Epithelial cell of prostate (primary cell): ENCODE measurements at regions not wholly inside any gene's neighbourhood (a gene's known extent, or its start where the extent isn't known, plus 50 kb on each side); places are given as distances from the start of the nearest gene placed in this dataset.
A peak's percentile ranks its signal among the peaks of the same experiment; 100 is the strongest.

ENCODE experiments used
- DNase-seq: peaks from one replicate; pipeline ENCODE4 v3.0.0-alpha.2; 2011; ENCODE audit warnings: low read depth, low spot score
- H3K27ac ChIP-seq: fragments of 450-650 bp; 2 replicates; pipeline ENCODE4 v1.5.1; 2017; ENCODE audit warnings: mild to moderate bottlenecking

- H3K27ac ChIP-seq, result no peak overlapping the region
- DNase-seq, result no peak
Measured at GRCh38 chr9:89554307-89555035, 50.3 kb upstream of the GADD45G start.

GRCh38 chr9:89553451-89554010, 51.3 kb upstream of the GADD45G start:
- no peak for DNase-seq
- no peak overlapping the region for H3K27ac ChIP-seq

GRCh38 chr9:89550346-89550927, 52.5 kb upstream of the SEMA4D start:
- H3K27ac ChIP-seq, result no peak overlapping the region
- no peak for DNase-seq

GRCh38 chr9:89549031-89549644, 51.2 kb upstream of the SEMA4D start:
- DNase-seq, result no peak
- no peak overlapping the region for H3K27ac ChIP-seq

GRCh38 chr9:89548071-89548638, 50.2 kb upstream of the SEMA4D start:
- DNase-seq, result peak; percentile 58
- no peak overlapping the region for H3K27ac ChIP-seq
